H1 (cell line): ENCODE measurements at regions not wholly inside any gene's neighbourhood (a gene's known extent, or its start where the extent isn't known, plus 50 kb on each side); places are given as distances from the start of the nearest gene placed in this dataset.

Experiments
- ASH2L ChIP-seq: fragments of 200-600, 300-600 bp; sonication (generic); IDR thresholded peaks from one replicate; pipeline ENCODE4 v1.7.1; 2017; ENCODE audit warnings: low read length
- CHD1 ChIP-seq: IDR thresholded peaks from 2 replicates; pipeline ENCODE4 v1.6.1; 2012; ENCODE audit warnings: low read depth, low read length, improper control_type of control experiment
- EGR1 ChIP-seq: IDR thresholded peaks from 2 replicates; pipeline ENCODE4 v1.6.1; 2011; ENCODE audit warnings: low read depth, low read length, borderline replicate concordance
- GABPA ChIP-seq: IDR thresholded peaks from 2 replicates; pipeline ENCODE4 v1.6.1; 2011; ENCODE audit warnings: mild to moderate bottlenecking, low read length, moderate library complexity, borderline replicate concordance; ENCODE audit not compliant: insufficient read depth
- GTF2F1 ChIP-seq: IDR thresholded peaks from 2 replicates; pipeline ENCODE4 v1.6.1; 2012; ENCODE audit warnings: low read depth, low read length, improper control_type of control experiment, borderline replicate concordance
- JUND ChIP-seq: IDR thresholded peaks from 2 replicates; pipeline ENCODE4 v1.6.1; 2011; ENCODE audit warnings: mild to moderate bottlenecking, improper control_type of control experiment, low read length
- KDM4A ChIP-seq: IDR thresholded peaks from one replicate; pipeline ENCODE4 v1.7.1; 2012; ENCODE audit warnings: low read depth, mild to moderate bottlenecking, moderate library complexity, low read length, inconsistent platforms; ENCODE audit not compliant: severe bottlenecking
- NRF1 ChIP-seq: IDR thresholded peaks from 2 replicates; pipeline ENCODE4 v1.6.1; 2011; ENCODE audit warnings: mild to moderate bottlenecking, low read depth, low read length, improper control_type of control experiment
- SP4 ChIP-seq: IDR thresholded peaks from 2 replicates; pipeline ENCODE4 v1.6.1; 2012; ENCODE audit warnings: low read length, inconsistent platforms
- TF ChIP-seq, protein P1 (sequence below): IDR thresholded peaks from 2 replicates; pipeline ENCODE4 v1.6.1; 2012; ENCODE audit warnings: inconsistent platforms

GRCh38 chr2:239836021-239836765 lies 188.9 kb downstream of the NDUFA10 start (continued):
- TF ChIP-seq EGR1: no peak
- TF ChIP-seq CHD1: no peak
- no peak for TF ChIP-seq GABPA
- TF ChIP-seq, protein P1, sequence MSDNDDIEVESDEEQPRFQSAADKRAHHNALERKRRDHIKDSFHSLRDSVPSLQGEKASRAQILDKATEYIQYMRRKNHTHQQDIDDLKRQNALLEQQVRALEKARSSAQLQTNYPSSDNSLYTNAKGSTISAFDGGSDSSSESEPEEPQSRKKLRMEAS: no peak
- no peak for TF ChIP-seq ASH2L
- TF ChIP-seq KDM4A: no peak
- TF ChIP-seq JUND: no peak
- no peak for TF ChIP-seq SP4
- TF ChIP-seq GTF2F1: no peak
- no peak for TF ChIP-seq NRF1
